Astrocyte (in vitro differentiated cells and primary cell): ENCODE measurements at regions not wholly inside any gene's neighbourhood (a gene's known extent, or its start where the extent isn't known, plus 50 kb on each side); places are given as distances from the start of the nearest gene placed in this dataset.

Source experiments
- DNase-seq: peaks from one replicate; pipeline ENCODE4 v3.0.0-alpha.2; 2010; ENCODE audit warnings: low read depth
- FAIRE-seq: peaks from 2 replicates; lab custom pipeline; 2011; peaks lifted over from hg19 to GRCh38; lab: Jason Lieb, UNC
- H2AFZ ChIP-seq: 2 replicates; pipeline ENCODE4 v1.6.0; 2012; ENCODE audit warnings: low read depth, low read length, inconsistent platforms
- H3K27ac ChIP-seq: 2 replicates; pipeline ENCODE4 v1.5.1; 2011; ENCODE audit warnings: low read depth, low read length, inconsistent platforms
- H3K27me3 ChIP-seq: 2 replicates; pipeline ENCODE4 v1.6.0; 2011; ENCODE audit warnings: low read length, inconsistent platforms; ENCODE audit not compliant: insufficient read depth
- H3K36me3 ChIP-seq: 2 replicates; pipeline ENCODE4 v1.5.1; 2011; ENCODE audit warnings: low read length, inconsistent platforms; ENCODE audit not compliant: insufficient read depth
- H3K4me1 ChIP-seq: 2 replicates; pipeline ENCODE4 v1.5.1; 2011; ENCODE audit warnings: low read length, inconsistent platforms; ENCODE audit not compliant: insufficient read depth
- H3K4me2 ChIP-seq: 2 replicates; pipeline ENCODE4 v1.6.0; 2012; ENCODE audit warnings: low read length, inconsistent platforms
- H3K4me3 ChIP-seq: 2 replicates; pipeline ENCODE4 v1.5.1; 2011; ENCODE audit warnings: low read depth, mild to moderate bottlenecking, low read length, inconsistent platforms; ENCODE audit not compliant: insufficient read depth
- H3K79me2 ChIP-seq: 2 replicates; pipeline ENCODE4 v1.6.0; 2012; ENCODE audit warnings: mild to moderate bottlenecking, low read length, inconsistent platforms; ENCODE audit not compliant: insufficient read depth
- H3K9ac ChIP-seq: 2 replicates; pipeline ENCODE4 v1.6.0; 2012; ENCODE audit warnings: mild to moderate bottlenecking, low read length, inconsistent platforms
- H3K9me3 ChIP-seq: 2 replicates; pipeline ENCODE4 v1.5.1; 2012; ENCODE audit warnings: low read depth, mild to moderate bottlenecking, low read length, inconsistent platforms; ENCODE audit not compliant: insufficient read depth
- H4K20me1 ChIP-seq: 2 replicates; pipeline ENCODE4 v1.6.0; 2012; ENCODE audit warnings: low read length, inconsistent platforms; ENCODE audit not compliant: insufficient read depth
- H3K27ac Mint-ChIP-seq: one replicate; pipeline ENCODE4 v1.8.0; 2021; ENCODE audit warnings: mild to moderate bottlenecking, mixed read lengths; ENCODE audit not compliant: unreplicated experiment
- H3K27me3 Mint-ChIP-seq: one replicate; pipeline ENCODE4 v1.8.0; 2021; ENCODE audit warnings: low read depth, mixed read lengths; ENCODE audit not compliant: unreplicated experiment
- H3K36me3 Mint-ChIP-seq: one replicate; pipeline ENCODE4 v1.8.0; 2021; ENCODE audit warnings: low read depth, mixed read lengths; ENCODE audit not compliant: unreplicated experiment
- H3K4me1 Mint-ChIP-seq: one replicate; pipeline ENCODE4 v1.8.0; 2021; ENCODE audit warnings: low read depth, mixed read lengths; ENCODE audit not compliant: unreplicated experiment
- H3K4me3 Mint-ChIP-seq: one replicate; pipeline ENCODE4 v1.8.0; 2021; ENCODE audit warnings: mild to moderate bottlenecking, moderate library complexity, mixed read lengths; ENCODE audit not compliant: unreplicated experiment
- H3K9me3 Mint-ChIP-seq: one replicate; pipeline ENCODE4 v1.8.0; 2021; ENCODE audit warnings: mild to moderate bottlenecking, mixed read lengths; ENCODE audit not compliant: unreplicated experiment
- CTCF ChIP-seq: IDR thresholded peaks from 2 replicates; pipeline ENCODE4 v1.5.1; 2011; ENCODE audit warnings: low read depth, mild to moderate bottlenecking, inconsistent platforms, low read length, moderate library complexity; ENCODE audit not compliant: insufficient read depth
- EZH2 ChIP-seq: IDR thresholded peaks from 2 replicates; pipeline ENCODE4 v1.6.1; 2012; ENCODE audit warnings: mild to moderate bottlenecking, low read length, inconsistent platforms; ENCODE audit not compliant: insufficient read depth

- TF ChIP-seq CTCF: no peak
- Histone ChIP-seq H3K4me1 (no peaks in the 10 kb centered on the region), H3K9me3 (no peaks in the 10 kb centered on the region), H3K4me3 (no peak overlapping the region), H2AFZ (no peak overlapping the region), H3K4me2 (no peak overlapping the region), H3K79me2 (no peaks in the 10 kb centered on the region), H3K27ac (no peak overlapping the region), H3K9ac (no peak overlapping the region), H3K27me3 (no peaks in the 10 kb centered on the region), H4K20me1 (no peaks in the 10 kb centered on the region), H3K36me3 (no peaks in the 10 kb centered on the region)
- Mint-ChIP-seq H3K9me3 (no peaks in the 10 kb centered on the region), H3K27ac (no peak overlapping the region), H3K36me3 (no peaks in the 10 kb centered on the region), H3K27me3 (no peaks in the 10 kb centered on the region), H3K4me1 (peaks cover 11% of the 10 kb centered on the region), H3K4me3 (no peak overlapping the region)
- FAIRE-seq (no peak), DNase-seq (no peak)
Observed at GRCh38 chr13:91220872-91221271, 126.6 kb upstream of the MIR17HG start.

GRCh38 chr13:91228108-91228507, 119.4 kb upstream of the MIR17HG start:
- Histone ChIP-seq H3K9ac (no peak overlapping the region), H3K4me2 (no peak overlapping the region), H4K20me1 (no peaks in the 10 kb centered on the region), H3K27ac (no peak overlapping the region), H3K9me3 (no peaks in the 10 kb centered on the region), H3K4me1 (no peaks in the 10 kb centered on the region), H3K4me3 (no peak overlapping the region), H3K36me3 (no peaks in the 10 kb centered on the region), H3K27me3 (no peaks in the 10 kb centered on the region), H2AFZ (no peak overlapping the region), H3K79me2 (no peaks in the 10 kb centered on the region)
- Mint-ChIP-seq H3K4me3 (no peak overlapping the region), H3K36me3 (no peaks in the 10 kb centered on the region), H3K27ac (no peak overlapping the region), H3K9me3 (no peaks in the 10 kb centered on the region), H3K4me1 (peaks cover 25% of the 10 kb centered on the region), H3K27me3 (no peaks in the 10 kb centered on the region)
- no peak for TF ChIP-seq EZH2
- TF ChIP-seq CTCF: no peak
- no peak for FAIRE-seq
- no peak for DNase-seq

GRCh38 chr13:91228940-91229339, 118.5 kb upstream of the MIR17HG start:
- no peaks in the 10 kb centered on the region for H3K79me2 ChIP-seq
- H3K27me3 ChIP-seq: no peaks in the 10 kb centered on the region
- H3K4me3 ChIP-seq: no peak overlapping the region
- Mint-ChIP-seq H3K27ac (no peak overlapping the region), H3K36me3 (no peaks in the 10 kb centered on the region), H3K9me3 (no peaks in the 10 kb centered on the region), H3K27me3 (no peaks in the 10 kb centered on the region), H3K4me1 (peaks cover 24% of the 10 kb centered on the region), H3K4me3 (no peak overlapping the region)
- no peaks in the 10 kb centered on the region for H4K20me1 ChIP-seq
- no peaks in the 10 kb centered on the region for H3K36me3 ChIP-seq
- no peaks in the 10 kb centered on the region for H3K9me3 ChIP-seq
- H2AFZ ChIP-seq: no peak overlapping the region
- no peak overlapping the region for H3K27ac ChIP-seq
- DNase-seq: no peak
- H3K9ac ChIP-seq: no peak overlapping the region
- TF ChIP-seq CTCF: no peak
- TF ChIP-seq EZH2: no peak
- no peak overlapping the region for H3K4me2 ChIP-seq
- H3K4me1 ChIP-seq: no peaks in the 10 kb centered on the region
- FAIRE-seq: no peak
